MCF 10A (cell line): ENCODE measurements at regions not wholly inside any gene's neighbourhood (a gene's known extent, or its start where the extent isn't known, plus 50 kb on each side); places are given as distances from the start of the nearest gene placed in this dataset.

Experiments used
- BruUV-seq: library from RNA; stranded (reverse); fragments of 400-500 nt; replicated peaks from 2 replicates; lab custom pipeline; 2021; lab: Mats Ljungman, UMichigan
- CTCF ChIA-PET: fragments of 300-600 bp; sonication (Branson Sonifier 250); formaldehyde crosslinking; extraction: SDS; loops from one replicate; lab custom pipeline; 2021; ENCODE audit warnings: antibody characterized with exemption, inconsistent platforms; lab: Yijun Ruan, JAX
- POLR2A ChIA-PET: fragments of 300-600, 350-650 bp; sonication (Branson Sonifier 250); formaldehyde crosslinking; extraction: SDS; loops from one replicate; lab custom pipeline; 2020; ENCODE audit warnings: antibody characterized with exemption, inconsistent platforms; lab: Yijun Ruan, JAX
- DNase-seq: peaks from one replicate; pipeline ENCODE4 v3.0.0-alpha.2; 2018; ENCODE audit not compliant: unreplicated experiment
- H3K27ac Mint-ChIP-seq: one replicate; pipeline ENCODE4 v1.8.0; 2022; ENCODE audit warnings: mild to moderate bottlenecking, low read depth, mixed read lengths; ENCODE audit not compliant: unreplicated experiment
- H3K27me3 Mint-ChIP-seq: one replicate; pipeline ENCODE4 v1.8.0; 2022; ENCODE audit warnings: mixed read lengths; ENCODE audit not compliant: insufficient read depth, unreplicated experiment
- H3K36me3 Mint-ChIP-seq: one replicate; pipeline ENCODE4 v1.8.0; 2022; ENCODE audit warnings: mild to moderate bottlenecking, moderate library complexity, mixed read lengths; ENCODE audit not compliant: insufficient read depth, unreplicated experiment
- H3K4me1 Mint-ChIP-seq: one replicate; pipeline ENCODE4 v1.8.0; 2022; ENCODE audit warnings: mixed read lengths; ENCODE audit not compliant: insufficient read depth, unreplicated experiment
- H3K4me3 Mint-ChIP-seq: one replicate; pipeline ENCODE4 v1.8.0; 2022; ENCODE audit warnings: mild to moderate bottlenecking, moderate library complexity, mixed read lengths; ENCODE audit not compliant: unreplicated experiment
- H3K9me3 Mint-ChIP-seq: one replicate; pipeline ENCODE4 v1.8.0; 2022; ENCODE audit warnings: mixed read lengths; ENCODE audit not compliant: unreplicated experiment
- intact Hi-C: fragments of 100-400 bp; cut with micrococcal nuclease; formaldehyde crosslinking; loops from 2 replicates; pipeline ENCODE4 v1.14.1; 2022
- TF ChIP-seq, protein P1 (sequence below): fragments of 200-600 bp; IDR thresholded peaks from one replicate; pipeline ENCODE4 v1.8.0; 2022; ENCODE audit warnings: antibody characterized with exemption, mild to moderate bottlenecking; ENCODE audit not compliant: unreplicated experiment

DNA sequence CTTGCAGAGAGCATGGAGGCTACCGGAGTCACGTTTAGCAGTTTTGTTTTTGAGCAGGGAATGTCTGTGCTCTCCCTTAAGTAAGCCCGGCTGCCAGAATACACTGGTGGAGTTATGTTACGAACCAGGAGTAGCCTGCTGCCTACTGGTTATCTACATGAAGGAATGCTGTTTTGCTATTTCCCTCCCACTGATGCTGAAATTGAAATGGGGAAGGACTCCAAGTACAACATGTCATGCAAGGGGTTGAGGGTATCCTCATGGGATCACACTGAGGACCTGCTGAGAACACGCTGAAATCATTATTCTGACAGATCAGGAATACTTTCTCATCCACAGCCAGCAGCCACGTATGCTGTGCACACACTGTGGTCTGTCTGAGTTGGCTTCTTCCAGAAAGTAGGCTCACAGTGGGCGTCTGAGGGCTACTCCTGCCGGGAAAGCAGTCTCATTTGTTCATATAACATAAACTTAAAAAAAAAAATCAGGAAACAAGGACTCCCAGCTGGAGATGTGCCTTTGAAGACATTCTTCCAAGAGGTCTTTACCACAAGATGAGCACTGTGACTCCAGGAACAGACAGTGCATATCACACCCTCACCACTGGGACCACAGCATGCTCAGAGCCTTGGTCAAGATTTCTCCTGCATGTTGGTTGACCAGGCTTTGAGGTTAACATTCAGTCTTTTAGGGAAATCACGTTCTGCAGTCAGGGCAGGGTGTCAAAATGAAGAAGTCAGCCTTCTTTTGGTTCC lies 300.4 kb upstream of the RASGRP1 start:
- Mint-ChIP-seq H3K27ac (no peak overlapping the region), H3K36me3 (no peaks in the 10 kb centered on the region), H3K4me3 (no peak overlapping the region), H3K9me3 (peaks cover 7% of the 10 kb centered on the region), H3K27me3 (no peaks in the 10 kb centered on the region), H3K4me1 (peaks cover 8% of the 10 kb centered on the region)
- POLR2A ChIA-PET = no interaction called here
- no peak for DNase-seq
- intact Hi-C loops = no loop called here
- CTCF ChIA-PET = no interaction called here
- TF ChIP-seq, protein P1, sequence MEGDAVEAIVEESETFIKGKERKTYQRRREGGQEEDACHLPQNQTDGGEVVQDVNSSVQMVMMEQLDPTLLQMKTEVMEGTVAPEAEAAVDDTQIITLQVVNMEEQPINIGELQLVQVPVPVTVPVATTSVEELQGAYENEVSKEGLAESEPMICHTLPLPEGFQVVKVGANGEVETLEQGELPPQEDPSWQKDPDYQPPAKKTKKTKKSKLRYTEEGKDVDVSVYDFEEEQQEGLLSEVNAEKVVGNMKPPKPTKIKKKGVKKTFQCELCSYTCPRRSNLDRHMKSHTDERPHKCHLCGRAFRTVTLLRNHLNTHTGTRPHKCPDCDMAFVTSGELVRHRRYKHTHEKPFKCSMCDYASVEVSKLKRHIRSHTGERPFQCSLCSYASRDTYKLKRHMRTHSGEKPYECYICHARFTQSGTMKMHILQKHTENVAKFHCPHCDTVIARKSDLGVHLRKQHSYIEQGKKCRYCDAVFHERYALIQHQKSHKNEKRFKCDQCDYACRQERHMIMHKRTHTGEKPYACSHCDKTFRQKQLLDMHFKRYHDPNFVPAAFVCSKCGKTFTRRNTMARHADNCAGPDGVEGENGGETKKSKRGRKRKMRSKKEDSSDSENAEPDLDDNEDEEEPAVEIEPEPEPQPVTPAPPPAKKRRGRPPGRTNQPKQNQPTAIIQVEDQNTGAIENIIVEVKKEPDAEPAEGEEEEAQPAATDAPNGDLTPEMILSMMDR = no peak
- no TSS peak for BruUV-seq

DNA sequence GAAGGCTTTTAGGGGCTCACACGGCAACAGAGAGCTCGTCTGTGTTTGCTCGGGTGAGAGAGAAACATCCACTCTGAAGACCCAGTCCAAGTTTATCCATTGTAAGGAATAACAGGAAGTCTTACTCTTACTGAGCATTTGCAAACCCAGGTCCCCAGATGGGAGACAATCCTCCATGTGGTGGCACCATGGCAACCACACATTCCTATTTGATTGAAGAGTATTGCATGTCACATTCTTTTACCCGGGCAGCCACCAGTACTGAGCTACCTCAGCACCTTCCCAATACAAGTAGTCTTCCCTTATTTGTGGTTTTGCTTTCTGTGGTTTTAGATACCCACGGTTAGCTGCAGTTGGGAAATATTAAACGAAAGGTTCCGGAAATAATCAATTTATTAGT lies 302.9 kb upstream of the RASGRP1 start:
- no TSS peak for BruUV-seq
- no peak overlapping the region for H3K27ac Mint-ChIP-seq
- H3K9me3 Mint-ChIP-seq = peaks cover 7% of the 10 kb centered on the region
- ChIA-PET POLR2A (interaction anchor here (1.1 kb wide), 1 partner anchor 9 kb away, joined by 4 read pairs; no protein-coding TSS in a partner anchor), CTCF (interaction anchor here (0.6 kb wide), 1 partner anchor 683 kb away, joined by 3 read pairs; no protein-coding TSS in a partner anchor)
- H3K27me3 Mint-ChIP-seq = no peaks in the 10 kb centered on the region
- H3K4me1 Mint-ChIP-seq = peaks cover 8% of the 10 kb centered on the region
- intact Hi-C loops = no loop called here
- DNase-seq = no peak
- no peaks in the 10 kb centered on the region for H3K36me3 Mint-ChIP-seq
- TF ChIP-seq, protein P1 = no peak
- no peak overlapping the region for H3K4me3 Mint-ChIP-seq

DNA sequence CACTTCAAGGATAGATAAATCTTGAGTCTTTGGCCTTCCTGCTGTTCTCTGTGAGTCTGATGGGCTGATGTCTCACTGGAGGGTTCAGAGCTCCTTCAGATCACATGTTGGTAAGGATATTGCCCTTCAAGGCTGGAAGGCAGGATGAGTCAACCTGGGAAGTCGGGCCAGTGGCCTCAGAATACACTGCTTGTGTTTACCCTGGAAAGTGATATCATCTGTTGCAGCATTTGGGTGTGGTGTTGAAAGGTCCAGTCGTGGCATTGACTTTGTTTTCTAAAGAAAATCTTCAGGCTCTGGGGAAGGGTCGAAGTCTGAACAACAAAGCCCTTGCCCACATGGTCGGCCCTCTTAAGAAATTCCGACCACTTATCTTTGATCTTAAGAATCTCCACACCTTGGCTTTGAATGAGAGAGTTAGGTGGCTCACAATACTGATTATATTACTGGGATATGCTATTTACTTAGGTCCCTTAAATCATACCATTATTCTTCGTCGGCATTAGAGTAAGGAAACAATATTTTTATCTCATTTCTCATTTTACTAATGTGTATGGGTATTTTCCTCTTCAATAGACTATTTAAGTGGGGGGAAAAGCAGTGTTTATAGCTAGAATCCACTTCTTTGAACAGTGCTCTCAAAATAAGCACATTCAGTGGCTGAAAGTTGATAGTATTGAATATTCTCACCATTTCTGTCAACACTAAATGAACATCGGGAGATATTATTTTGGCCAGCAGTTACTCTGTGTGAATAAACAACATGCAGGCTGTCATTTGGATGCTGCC lies 303.9 kb upstream of the RASGRP1 start:
- Mint-ChIP-seq H3K36me3 (no peaks in the 10 kb centered on the region), H3K27me3 (no peaks in the 10 kb centered on the region), H3K9me3 (peaks cover 7% of the 10 kb centered on the region), H3K4me1 (peaks cover 8% of the 10 kb centered on the region), H3K27ac (peak overlapping the region; percentile 70), H3K4me3 (no peak overlapping the region)
- intact Hi-C loops = no loop called here
- DNase-seq = peak; percentile 89
- TF ChIP-seq, protein P1 = no peak
- CTCF ChIA-PET = interaction anchor here (1.3 kb wide), 1 partner anchor 889 kb away, joined by 3 read pairs; no protein-coding TSS in a partner anchor
- TSS peak; percentile 91 for BruUV-seq
- POLR2A ChIA-PET = interaction anchor here (0.6 to 1.1 kb wide), 3 partner anchors 10 to 285 kb away, joined by 3 to 4 read pairs (median 3); no protein-coding TSS in a partner anchor

DNA sequence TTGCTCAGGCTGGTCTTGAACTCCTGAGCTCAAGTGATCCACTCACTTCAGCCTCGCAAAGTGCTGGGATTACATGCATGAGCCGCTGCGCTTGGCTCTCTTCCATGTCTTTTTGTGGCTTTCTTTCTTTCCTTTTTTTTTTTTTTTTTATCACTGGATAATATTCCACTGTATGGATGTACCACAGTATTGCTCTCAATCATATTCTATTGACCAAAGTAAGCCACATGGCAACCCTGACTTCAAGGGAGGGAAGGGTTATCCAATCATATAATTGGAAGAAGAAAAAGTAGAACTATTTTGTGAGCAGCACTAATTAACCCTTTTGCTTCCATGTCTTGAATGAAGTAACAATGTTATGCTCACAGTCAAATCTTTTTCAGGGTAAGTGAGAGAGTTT lies 307.0 kb upstream of the RASGRP1 start:
- POLR2A ChIA-PET = no interaction called here
- no peaks in the 10 kb centered on the region for H3K36me3 Mint-ChIP-seq
- H3K4me1 Mint-ChIP-seq = peaks cover 8% of the 10 kb centered on the region
- no TSS peak for BruUV-seq
- TF ChIP-seq, protein P1 = no peak
- intact Hi-C loops = no loop called here
- H3K27ac Mint-ChIP-seq = no peak overlapping the region
- CTCF ChIA-PET = interaction anchor here (0.6 kb wide), 1 partner anchor 83 kb away, joined by 3 read pairs; no protein-coding TSS in a partner anchor
- peaks cover 7% of the 10 kb centered on the region for H3K9me3 Mint-ChIP-seq
- no peak for DNase-seq
- H3K27me3 Mint-ChIP-seq = no peaks in the 10 kb centered on the region
- no peak overlapping the region for H3K4me3 Mint-ChIP-seq
